ENCODE measurements at regions not wholly inside any gene's neighbourhood (a gene's known extent, or its start where the extent isn't known, plus 50 kb on each side); places are given as distances from the start of the nearest gene placed in this dataset.

- DNase-seq (ENCODE audit: low spot score) = no peak
- H3K9ac ChIP-seq (ENCODE audit: low read depth in 1 of 2, low read length in 2 of 2) = no peak overlapping the region
- no peak overlapping the region for H3K4me3 ChIP-seq (ENCODE audit: low read depth in 1 of 3, low read length in 3 of 3)
- H3K27ac ChIP-seq (ENCODE audit: low read depth in 1 of 2, low read length in 2 of 2) = no peak overlapping the region
- WGBS = 71% methylated on average over 1 of the region's 1 CpG
- H3K36me3 ChIP-seq (ENCODE audit: control insufficient read depth in 4 of 4, insufficient read depth in 3 of 4, low read depth in 1 of 4, low read length in 3 of 4) = no peaks in the 10 kb centered on the region
- H3K9me3 ChIP-seq (ENCODE audit: control insufficient read depth in 4 of 4, low read length in 3 of 4) = no peaks in the 10 kb centered on the region
- no peaks in the 10 kb centered on the region for H3K4me1 ChIP-seq (ENCODE audit: control insufficient read depth in 4 of 4, insufficient read depth in 4 of 4, low read length in 3 of 4)
- TF ChIP-seq EGR1 (IDR thresholded peaks at IDR 0.05; ENCODE audit: low read depth in 2 of 2) = no peak
- TF ChIP-seq NR2F2 (IDR thresholded peaks at IDR 0.05) = peak; percentile 51
- no peaks in the 10 kb centered on the region for H3K27me3 ChIP-seq (ENCODE audit: control insufficient read depth in 4 of 4, insufficient read depth in 4 of 4, low read length in 3 of 4)
These were observed 681.2 kb downstream of the SQOR start for GRCh38 chr15:46316024-46316423.

DNA sequence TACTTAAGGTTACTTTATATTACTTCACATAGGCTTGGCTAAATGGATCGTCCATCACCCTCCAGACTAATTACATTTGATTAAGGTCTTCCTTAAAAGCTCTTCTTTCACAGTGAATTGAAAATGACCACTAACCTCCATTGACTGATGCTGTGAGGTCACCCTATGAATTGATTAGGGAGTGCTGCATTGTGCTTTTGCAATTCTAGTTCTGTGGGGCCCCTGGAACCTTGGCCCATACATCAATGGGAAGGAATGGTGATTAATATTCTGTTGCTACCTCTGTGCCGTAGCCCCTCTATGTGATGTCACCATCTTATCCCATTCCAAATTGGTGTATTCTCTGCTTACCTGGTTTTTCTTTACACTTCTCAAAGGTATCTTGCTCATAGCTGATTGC is 682.2 kb downstream of the SQOR start:
- Histone ChIP-seq H3K9ac (ENCODE audit: low read depth in 1 of 2, low read length in 2 of 2) (no peak overlapping the region), H3K4me1 (ENCODE audit: control insufficient read depth in 4 of 4, insufficient read depth in 4 of 4, low read length in 3 of 4) (no peaks in the 10 kb centered on the region), H3K4me3 (ENCODE audit: low read depth in 1 of 3, low read length in 3 of 3) (no peak overlapping the region), H3K36me3 (ENCODE audit: control insufficient read depth in 4 of 4, insufficient read depth in 3 of 4, low read depth in 1 of 4, low read length in 3 of 4) (no peaks in the 10 kb centered on the region), H3K9me3 (ENCODE audit: control insufficient read depth in 4 of 4, low read length in 3 of 4) (no peaks in the 10 kb centered on the region), H3K27me3 (ENCODE audit: control insufficient read depth in 4 of 4, insufficient read depth in 4 of 4, low read length in 3 of 4) (no peaks in the 10 kb centered on the region), H3K27ac (ENCODE audit: low read depth in 1 of 2, low read length in 2 of 2) (no peak overlapping the region)
- WGBS = 86% methylated on average over 2 of the region's 2 CpGs
- DNase-seq (ENCODE audit: low spot score) = no peak
- TF ChIP-seq RAD21 (IDR thresholded peaks at IDR 0.05) (no peak), EGR1 (IDR thresholded peaks at IDR 0.05; ENCODE audit: low read depth in 2 of 2) (no peak), HNF4G (IDR thresholded peaks at IDR 0.05) (no peak), RXRA (IDR thresholded peaks at IDR 0.05) (no peak), YY1 (IDR thresholded peaks at IDR 0.05) (no peak), CTCF (IDR thresholded peaks at IDR 0.05; ENCODE audit: low read depth, low read length, missing input control) (no peak), JUND (IDR thresholded peaks at IDR 0.05) (no peak), SP1 (IDR thresholded peaks at IDR 0.05) (no peak), HNF4A (conservative IDR thresholded peaks at IDR 0.05) (no peak), FOXA1 (IDR thresholded peaks at IDR 0.05) (no peak), FOXA2 (IDR thresholded peaks at IDR 0.05) (no peak), REST (IDR thresholded peaks at IDR 0.05) (no peak), GABPA (IDR thresholded peaks at IDR 0.05 in 1 of 2, conservative IDR thresholded peaks at IDR 0.05 in 1 of 2) (no peak)
- TF ChIP-seq, protein P1, sequence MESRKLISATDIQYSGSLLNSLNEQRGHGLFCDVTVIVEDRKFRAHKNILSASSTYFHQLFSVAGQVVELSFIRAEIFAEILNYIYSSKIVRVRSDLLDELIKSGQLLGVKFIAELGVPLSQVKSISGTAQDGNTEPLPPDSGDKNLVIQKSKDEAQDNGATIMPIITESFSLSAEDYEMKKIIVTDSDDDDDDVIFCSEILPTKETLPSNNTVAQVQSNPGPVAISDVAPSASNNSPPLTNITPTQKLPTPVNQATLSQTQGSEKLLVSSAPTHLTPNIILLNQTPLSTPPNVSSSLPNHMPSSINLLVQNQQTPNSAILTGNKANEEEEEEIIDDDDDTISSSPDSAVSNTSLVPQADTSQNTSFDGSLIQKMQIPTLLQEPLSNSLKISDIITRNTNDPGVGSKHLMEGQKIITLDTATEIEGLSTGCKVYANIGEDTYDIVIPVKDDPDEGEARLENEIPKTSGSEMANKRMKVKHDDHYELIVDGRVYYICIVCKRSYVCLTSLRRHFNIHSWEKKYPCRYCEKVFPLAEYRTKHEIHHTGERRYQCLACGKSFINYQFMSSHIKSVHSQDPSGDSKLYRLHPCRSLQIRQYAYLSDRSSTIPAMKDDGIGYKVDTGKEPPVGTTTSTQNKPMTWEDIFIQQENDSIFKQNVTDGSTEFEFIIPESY (IDR thresholded peaks at IDR 0.05) = no peak
